HG03039 (cell line): ENCODE measurements at regions not wholly inside any gene's neighbourhood (a gene's known extent, or its start where the extent isn't known, plus 50 kb on each side); places are given as distances from the start of the nearest gene placed in this dataset.

Experiments
- ATAC-seq: cut with Tn5 transposase; IDR thresholded peaks from one replicate; pipeline ENCODE4 v1.9.1; 2021; ENCODE audit warnings: mild to moderate bottlenecking, moderate library complexity; ENCODE audit not compliant: unreplicated experiment

DNA sequence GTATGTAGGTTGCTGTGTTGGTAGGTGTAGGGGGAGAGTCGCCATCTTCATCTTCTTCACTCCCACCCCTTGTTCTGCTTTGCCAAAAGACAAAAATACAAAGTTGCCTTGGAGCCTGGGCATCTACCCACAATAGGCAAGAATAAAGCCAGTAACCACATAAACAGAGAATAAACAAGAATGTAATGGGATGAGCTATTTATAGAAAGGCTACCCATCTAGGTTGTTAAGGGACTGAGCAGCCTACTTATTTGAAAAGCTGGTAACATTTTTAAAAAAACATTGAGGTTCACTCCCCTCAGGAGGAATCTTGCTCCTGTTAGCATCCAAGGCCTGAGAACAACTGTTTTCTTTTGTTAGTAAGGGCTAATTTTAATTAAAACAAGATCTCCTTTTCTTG lies 301.4 kb upstream of the STXBP5 start:
- ATAC-seq: no peak

DNA sequence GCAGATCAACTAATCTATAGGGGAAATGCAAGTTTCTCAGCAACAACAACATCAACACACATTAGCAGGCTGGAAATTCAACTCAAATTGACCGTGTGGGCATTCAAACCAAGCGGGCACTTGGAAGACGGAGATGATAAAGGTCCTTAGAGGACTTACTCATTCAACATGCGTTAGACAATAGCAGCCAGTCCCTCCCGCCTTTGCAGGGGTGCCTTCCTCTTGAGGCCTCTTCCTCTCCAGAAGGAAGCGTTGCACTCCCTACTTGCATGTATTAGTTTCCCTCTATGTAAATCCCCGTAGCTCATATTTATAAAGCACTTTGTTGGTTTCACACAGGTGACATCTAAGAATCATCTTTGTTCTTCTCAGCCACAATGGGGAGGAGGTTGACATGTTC lies 300.8 kb upstream of the STXBP5 start:
- no peak for ATAC-seq

DNA sequence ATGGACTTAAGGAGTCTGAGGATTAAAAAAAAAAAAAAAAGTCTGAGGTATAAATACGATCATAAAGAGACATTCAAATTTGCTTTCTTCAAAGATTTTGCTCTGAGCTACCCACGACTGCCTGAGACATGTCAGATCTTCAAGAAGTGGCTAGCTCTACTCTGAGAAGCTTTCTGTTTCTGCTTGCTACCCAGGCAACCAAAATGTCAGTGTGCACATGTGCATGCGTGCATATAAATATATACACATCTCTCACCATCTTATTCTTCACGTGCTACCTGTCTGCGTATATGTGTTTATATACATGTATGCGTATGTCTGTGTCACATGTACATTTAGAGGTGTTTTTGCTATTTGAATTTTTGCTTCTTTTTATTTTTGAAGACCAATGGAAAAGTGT lies 299.6 kb upstream of the STXBP5 start:
- ATAC-seq: no peak

DNA sequence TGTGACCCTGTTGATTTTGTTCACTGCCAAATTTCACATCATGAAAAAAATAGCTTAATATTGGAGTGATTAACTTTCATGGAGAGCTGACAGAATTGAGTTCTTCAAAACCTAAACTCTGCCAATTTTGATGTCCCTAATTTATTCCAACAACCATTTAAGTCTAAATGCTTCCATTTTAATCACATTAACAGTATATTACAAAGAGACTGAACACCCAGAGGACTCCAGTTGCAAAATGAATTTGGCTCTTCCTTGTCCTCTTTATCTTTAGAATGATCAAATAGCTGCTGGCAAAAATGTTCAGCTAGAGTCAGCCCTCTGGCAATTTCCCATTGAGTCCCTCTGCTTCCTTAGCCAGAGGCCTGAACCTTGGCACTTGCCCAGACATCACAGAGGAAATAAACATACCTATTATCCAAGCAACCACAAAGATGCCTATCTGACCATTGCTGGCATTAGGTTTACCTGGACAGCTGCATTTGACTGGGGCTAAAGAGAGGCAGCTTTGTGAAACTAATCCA lies 299.0 kb upstream of the STXBP5 start:
- no peak for ATAC-seq

DNA sequence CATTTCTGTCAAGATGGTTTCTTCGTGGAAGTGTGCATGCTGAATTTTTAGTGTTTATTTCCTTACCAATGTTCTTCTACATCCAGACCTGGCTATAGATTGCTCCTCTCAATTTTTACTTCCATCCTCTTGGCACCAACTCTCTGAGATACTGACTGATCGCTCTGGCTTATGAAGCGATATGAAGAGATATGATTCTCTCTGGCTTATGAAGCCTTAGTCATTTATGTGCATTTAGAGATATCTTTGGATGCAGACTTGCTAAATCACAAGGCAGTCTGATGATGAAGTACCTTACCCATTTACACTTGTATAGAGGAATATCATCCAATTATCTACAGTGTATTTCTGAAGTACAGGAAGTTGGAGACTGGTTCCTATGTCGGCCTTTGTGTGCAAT lies 295.4 kb upstream of the STXBP5 start:
- no peak for ATAC-seq

DNA sequence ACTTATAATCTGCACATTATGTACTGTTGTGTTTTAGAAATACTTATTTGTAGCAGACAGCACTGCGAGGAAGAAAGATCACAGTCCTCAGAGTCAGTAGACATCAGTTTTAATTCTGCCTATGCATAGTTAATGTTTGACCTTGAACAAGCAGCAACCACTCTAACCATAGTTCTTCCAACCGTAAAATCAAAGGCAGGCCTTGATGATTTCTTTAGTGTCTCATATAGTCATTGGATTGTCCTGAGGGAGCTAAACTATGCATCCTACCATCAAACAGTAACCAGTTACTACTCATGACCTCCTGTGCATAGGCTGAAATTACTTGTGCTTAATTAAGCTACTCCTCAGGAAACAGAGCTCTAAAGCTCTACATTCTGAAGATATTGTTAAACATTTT lies 294.8 kb upstream of the STXBP5 start:
- no peak for ATAC-seq

DNA sequence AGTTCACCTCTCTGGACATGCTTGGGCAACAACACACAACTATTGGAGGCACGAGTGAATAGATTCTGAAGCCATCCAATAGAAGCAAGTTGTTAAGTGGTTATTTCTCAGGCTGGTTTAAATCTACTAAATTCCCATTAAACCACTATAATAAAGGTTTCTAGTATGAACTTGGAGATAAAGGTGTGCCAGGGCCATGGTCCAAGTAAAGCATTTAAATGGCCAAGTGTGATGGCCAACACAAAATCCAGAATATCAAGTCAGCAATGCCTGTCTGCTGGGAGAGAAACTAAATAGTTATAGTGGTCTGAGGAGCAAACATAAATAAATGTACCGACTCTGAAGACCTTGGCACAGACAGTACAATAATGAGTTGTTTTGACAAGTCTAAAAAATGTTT lies 294.3 kb upstream of the STXBP5 start:
- ATAC-seq: no peak

DNA sequence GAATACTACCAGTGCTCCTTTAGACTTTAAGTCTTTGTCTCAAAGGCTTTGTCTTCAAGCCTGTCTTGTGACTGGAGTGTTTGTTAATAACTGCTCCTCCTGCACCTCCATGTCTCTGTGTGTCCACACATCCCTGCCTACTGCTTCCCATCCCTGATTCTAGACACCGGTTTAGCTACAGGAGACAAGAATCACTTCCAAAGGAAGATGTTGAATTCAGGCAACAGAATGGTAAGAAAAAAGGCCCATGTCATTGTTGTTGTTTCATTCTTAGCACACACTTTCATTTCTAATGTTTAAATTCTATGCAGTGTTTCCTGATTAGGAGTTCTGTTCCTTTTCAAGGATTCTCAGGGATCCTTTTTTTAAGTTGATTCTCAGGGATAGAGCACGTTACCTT lies 293.6 kb upstream of the STXBP5 start:
- no peak for ATAC-seq

DNA sequence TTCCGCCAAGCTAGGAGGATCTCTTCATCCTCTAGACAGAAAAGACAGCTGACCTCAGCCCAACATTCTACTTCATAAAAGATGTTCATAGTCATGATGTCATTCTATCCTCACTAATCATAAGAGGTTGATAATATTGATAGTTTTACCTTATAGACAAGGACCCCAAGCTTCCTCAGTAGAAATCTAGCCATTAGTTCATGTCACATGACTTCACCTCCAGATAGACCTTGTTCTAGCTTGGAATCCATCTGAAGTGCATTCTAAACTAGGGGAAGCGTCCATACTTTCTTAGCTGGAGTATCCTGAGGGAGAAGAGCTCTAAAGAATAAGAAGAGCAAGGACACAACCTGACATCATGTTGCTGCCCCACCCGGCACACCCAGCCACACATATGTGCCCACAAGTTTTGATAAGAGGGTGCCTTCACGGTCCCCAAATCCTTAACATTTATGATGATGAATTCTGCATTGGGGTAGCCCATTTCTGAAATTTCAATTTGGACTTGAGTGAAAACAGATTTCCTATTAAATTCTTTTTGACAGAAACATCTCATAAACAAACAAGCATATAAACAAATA lies 292.5 kb upstream of the STXBP5 start:
- no peak for ATAC-seq

DNA sequence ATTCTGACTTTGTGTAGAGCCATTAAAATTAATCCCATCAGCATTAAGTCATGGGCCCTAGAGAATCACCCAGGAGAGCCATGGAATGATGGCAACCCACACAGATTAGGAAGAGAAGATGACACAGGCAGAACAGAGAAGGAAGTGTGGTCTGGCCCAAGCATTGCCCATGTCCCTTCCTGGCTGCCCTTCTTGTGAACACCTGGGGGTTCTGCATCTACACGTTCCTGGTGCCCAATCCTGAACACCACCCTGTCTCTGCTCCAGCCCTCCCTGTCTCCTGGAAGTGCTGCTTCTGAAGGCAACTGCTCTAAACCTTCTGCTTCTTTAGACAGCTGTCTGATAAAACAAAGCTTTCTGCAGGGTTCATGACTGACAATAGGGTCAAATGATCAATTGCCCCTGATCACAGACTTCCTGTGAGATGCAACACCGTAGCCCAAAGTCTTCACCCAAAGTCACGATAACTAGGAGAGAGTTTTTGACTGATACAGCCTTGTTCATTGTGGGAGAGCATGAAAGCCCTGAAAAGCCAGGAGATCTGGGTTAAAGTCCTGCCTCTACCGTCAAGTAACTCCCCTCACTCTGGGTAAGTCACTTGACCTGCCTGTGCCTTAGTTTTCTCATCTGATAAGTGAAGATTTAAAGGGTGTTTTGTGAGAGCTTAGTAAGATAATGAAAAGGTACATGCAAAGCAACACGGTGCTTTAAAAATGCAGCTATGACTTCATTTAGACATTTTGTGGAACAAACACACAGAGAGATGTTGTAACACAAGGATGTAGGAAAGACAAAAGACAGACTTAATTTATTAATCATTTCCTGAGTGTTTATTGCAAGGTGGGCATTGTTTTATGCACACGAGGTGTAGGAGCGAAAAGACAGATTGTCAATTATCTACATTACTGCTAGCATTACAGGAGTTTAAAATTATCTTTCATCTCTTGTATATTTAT lies 291.2 kb upstream of the STXBP5 start:
- no peak for ATAC-seq

DNA sequence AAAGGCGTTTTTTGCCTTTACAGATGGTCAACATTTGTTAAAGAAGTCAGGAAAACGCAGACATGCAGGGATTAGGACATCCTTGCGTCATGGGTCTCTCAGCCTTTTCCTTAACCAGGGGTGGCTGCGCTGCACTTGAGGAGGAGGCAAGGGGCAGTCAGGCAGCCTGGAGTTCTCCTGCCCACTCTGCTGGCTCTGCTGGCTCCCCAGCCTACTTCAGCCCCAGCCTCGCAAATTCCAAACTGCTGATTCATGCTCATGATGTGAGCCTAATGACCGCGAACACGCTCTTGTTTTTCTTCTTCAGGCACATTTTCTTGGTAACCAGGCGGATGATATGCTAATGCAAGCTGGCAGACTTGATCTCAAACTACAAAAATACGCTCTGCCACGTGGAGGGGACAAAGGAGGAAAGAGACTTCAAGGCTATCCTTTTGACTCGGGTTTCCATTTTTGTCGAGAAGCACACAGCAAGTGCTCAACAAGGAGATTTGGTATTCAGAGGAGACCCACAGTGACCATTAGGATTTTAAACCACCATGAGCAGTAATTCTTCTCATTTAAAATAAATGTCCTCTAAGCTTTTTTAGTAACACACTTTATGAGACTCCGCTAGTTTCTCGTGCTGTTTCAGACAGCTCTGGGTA lies 290.3 kb upstream of the STXBP5 start:
- ATAC-seq: no peak

DNA sequence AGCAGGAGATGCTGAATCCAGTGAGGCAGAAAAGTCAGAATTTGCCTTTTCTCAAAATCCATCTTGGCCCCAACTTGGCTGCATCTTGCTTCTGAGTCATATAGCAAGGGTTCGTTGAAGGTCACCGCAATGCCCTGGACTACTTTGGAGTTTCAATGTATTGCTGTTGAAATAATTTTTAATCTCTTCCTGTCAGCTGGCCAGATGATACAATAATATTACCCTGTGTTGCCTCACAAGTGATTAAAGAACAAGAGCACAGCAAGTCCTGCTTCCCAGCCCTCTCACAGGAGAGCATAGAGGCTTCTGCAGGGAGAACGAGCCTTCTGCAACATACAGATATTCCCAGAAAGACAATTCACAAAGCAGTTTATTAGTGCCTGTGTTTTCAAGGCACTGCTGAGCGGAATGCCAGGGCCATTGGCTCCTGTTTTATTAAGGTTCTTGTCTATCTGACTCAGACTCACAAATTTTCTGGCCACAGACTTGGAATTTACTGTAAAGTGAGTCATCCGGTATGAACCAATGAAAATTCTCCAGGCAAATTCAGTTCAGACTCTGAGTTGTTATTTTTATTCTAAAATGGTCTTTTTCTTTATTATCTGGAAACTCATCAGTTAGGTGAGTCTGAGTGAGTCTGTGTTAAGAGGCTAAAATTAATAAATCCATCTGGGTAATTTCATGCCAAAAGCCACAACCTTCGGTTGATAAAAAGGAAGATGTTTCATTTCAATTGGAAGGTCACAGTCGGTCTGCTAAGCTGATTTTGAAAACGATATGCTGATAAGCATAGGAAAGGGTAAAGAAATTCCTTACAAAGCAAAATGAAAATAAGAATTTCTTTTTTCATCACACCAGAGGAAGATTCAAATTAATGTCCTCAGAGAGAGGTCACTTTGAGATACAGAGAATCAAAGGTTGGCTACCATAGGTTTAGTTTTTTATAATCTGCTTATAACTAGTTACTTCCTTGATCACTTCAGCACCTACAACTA lies 289.4 kb upstream of the STXBP5 start:
- ATAC-seq: no peak

DNA sequence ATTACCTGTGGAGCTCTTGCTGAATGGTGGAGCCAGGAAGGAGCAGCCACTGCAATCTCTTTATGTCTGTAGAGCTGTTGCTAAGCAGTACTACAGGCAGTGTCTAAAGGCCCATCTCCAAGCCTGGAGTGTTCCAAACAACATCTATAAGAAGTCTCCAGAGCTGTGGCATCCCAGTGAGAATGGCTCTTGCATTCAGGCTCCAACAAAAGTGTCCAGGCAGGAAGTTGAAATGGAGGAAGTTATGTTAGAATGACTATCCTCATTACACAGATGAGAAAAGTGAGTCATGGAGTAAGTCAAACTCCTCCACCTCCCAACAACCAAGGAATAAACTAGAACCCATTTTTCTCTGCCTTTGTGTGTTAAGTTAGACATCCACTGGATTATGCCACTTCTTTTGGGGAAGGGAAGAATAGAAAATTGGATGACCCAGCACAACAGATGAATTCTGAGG lies 288.5 kb upstream of the STXBP5 start:
- no peak for ATAC-seq

DNA sequence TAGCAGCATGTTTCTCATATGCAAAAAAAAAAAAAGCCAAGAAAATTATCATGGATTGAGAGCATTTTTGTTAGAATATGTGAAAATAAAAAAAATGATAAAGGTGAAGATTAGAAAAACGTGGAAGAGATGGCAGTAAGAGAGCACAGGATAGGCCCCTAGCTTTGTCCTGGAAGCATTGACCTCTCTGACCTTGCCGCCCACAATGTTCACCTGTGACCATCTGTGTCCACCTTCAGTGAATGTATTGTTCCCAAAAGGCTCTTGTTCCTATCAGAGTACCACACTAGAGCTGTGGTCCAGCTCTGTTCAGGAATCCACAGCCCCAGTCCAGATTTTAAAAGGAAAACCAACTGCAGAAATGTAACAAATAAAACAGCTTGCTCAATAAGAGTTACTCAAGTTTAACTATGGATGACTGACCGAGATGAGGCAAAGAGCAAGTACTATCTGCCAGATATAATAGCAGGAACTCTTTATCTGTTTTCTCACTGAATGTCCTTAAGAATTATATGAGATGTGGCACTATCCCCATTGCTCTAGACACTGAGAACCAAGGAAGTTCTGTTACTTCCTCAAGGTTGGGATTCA lies 287.7 kb upstream of the STXBP5 start:
- ATAC-seq: no peak

DNA sequence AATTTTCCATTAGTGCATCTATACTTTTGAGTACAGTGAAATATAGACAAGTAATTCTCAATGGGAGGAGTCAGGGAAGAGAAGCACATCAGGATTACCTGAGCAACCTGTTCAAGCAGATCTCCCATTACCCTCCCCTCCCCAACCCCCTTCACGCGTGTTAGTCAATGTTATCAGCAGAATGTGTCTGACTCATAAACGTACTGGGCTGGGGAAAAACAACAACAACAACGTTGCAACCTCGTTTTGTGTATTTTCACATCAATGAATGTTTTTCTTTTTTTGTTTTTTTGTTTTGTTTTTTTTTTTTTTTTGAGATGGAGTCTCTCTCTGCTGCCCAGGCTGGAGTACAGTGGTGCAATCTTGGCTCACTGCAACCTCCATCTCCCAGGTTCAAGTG lies 287.0 kb upstream of the STXBP5 start:
- ATAC-seq: no peak

DNA sequence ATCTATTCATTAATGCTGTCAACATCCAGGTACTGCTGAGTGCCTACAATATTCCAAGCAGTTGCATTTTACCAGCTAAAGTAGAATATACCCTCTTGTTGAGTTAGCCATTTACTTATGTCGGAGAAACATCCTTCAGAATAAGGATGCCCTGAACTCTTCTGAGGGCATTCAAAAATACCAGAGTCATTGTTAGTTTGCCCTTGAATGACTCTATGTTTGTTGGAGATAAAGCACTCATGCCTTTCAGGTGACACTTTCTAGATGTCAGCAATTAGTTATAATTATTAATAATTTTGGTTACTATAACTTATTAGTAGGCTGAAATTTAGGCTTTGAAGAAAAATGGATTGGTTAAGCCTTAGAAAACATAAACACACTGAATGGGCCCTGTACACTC lies 286.2 kb upstream of the STXBP5 start:
- no peak for ATAC-seq

DNA sequence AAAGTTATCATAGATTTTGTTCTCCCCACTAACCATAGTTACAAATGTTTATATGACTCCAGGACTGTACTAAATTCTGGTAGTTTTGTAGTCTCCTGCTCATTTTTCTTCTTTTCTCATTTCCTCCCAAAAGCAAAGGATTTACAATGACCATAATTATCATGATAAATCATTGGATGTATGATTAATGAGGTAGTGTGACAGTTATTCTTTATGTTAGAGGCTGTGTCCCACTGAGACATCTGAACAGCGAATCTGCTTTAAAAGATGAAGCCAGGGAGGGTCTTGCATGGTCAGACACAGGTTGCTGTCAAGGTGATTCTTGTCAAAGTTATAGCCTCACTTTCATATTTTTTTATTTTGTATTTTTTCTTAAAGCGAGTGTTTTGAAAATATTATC lies 285.2 kb upstream of the STXBP5 start:
- no peak for ATAC-seq

DNA sequence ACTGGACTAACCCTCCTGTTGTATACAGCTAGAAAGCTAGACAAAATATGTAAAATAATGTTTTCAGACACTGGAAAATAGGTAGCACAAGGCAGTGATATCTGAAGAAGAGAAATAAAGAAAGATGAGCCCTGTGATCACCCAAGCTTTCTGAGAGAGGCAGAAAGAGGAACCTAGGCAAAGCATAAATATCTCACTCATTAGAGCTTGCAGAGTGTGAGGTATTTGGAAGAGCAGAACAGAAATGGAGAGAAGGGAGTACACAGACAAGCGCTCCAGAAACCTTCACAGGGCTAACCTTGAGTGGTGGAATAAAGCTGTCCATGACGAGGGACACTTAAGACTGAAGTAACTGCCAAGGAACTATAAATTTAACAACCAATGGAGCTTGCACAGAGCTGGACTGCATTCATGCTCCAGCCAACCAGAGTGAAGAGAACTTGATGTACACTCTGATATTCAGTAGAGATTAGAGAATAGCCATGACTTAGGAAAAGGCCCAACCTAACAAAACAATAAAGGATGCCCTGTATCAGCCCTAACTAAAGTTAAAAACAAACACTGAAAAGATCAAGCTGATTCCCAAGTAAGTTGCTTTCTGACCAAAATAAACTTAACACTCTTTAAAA lies 280.9 kb upstream of the STXBP5 start:
- ATAC-seq: no peak

DNA sequence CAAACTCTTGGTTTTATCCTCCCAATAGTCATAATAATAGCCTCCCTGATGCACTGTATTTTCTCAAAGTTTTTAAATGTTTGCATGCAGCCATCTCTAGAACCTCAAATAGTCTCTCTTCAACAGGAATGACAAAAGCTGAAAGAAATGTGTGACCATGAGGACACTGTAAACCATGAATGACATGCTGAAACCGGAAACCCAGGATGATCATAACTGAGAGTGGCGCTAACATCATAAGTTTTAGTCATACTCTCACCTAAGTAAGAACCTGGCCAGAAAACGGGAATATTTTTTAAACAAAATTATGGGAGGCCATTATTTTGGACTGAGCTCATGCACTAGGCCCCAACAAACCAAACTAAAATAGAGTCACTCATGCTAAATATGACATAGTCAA lies 278.4 kb upstream of the STXBP5 start:
- no peak for ATAC-seq

DNA sequence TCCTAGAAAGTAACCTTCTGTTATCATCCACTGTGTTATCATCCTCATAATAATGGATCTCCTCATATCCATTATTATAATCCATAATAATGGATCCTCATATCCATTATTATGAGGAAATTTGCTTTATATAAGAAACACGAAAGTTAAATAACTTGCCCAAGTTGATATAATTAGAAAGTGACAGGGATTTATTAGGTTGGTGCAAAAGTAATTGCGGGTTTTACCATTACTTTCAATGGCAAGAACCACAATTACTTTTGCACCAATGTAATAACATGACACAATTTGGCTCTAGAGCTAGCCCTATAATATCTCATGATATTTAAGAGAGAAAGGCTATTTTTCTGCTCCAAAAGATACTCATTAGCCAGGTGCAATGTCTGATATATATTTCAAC lies 275.7 kb upstream of the STXBP5 start:
- no peak for ATAC-seq
